ENCODE measurements at regions not wholly inside any gene's neighbourhood (a gene's known extent, or its start where the extent isn't known, plus 50 kb on each side); places are given as distances from the start of the nearest gene placed in this dataset.

DNA sequence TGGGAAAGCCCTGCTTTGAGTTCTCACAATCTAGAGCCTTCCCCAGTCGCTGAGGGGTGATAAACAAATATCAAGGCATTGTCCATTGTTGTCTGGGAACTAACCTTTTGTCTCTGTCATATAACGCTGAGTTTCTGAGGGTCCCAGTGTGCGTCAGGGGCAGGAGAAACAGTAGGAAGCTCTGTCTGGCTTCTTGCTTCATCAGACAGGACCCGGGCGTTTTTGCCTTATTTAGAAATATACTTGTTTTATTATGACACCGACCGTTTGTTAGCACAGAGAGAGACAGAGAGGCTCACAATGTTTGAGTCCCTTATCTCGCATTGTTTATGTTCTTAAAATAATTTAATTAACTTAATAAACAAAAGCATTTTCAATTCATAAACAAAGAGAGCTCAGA, 204.9 kb upstream of the GAS1 start:
- DNase-seq (ENCODE audit: low spot score) = no peak

DNA sequence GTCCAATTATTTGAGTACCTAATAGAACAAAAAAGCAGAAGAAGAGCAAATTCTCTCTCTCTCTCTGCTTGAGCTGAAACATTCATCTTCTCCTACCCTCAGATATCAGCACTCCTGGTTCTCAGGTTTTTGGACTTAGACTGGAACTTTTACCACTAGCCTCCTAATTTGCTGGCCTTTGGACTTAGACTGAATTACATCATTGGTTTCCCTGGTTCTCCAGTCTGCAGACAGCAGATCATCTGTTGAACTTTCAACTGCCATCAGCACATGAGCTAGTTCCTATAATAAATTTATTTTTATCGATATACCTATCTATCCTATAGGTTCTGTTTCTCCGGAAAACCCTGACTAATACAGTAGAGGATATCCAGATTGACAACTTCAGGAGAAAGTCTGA, 208.9 kb upstream of the GAS1 start:
- DNase-seq (ENCODE audit: low spot score) = no peak

DNA sequence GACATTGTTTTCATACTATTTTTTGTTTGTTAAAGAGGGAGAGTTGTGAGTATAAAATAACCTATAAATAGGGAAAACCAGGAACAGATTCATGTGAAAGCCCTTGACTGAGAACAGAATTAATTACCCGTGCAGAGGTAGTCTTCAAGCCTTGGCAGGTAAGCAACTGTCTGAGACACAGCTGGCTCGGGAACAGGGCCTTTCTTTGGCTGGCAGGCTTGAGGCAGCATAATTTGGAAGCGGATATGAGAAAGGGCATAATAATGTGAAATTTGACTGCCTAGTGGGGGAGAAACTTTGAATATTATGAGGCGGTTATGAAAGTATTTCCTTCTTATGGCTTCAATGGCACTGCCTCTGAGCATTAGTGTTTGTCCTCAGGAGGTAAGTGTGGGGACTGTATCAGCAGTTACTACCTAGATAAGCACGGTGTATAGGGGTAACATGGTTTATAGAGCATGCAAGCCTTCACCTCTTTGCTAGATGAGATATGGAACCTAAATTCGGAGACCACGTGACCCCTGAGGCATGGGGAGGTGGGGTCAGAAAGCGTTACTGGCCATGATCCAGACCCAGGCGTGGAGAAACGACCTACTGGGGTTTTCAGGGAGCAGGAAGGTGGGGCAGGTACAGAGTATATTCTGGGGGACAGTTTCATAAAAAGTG, 210.2 kb upstream of the GAS1 start:
- no peak for DNase-seq (ENCODE audit: low spot score)

DNA sequence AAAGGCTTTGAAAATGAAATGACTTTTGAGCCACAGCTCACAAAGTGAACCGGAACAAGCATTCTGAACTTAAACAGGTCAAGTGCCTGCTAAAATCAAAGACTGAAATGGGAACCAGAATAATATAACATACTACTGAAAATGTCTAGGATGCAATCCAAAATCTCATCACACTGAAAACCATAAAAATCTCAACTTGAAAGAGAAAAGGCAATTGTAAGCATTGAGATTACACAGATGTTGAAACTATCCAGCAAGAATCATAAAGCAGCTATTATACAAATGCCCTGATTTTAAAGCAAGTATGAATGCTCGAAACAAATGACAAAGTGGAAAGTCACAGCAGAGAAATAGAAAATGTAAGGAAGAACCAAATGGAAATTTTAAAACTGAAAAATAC, 211.5 kb upstream of the GAS1 start:
- DNase-seq (ENCODE audit: low spot score) = no peak

DNA sequence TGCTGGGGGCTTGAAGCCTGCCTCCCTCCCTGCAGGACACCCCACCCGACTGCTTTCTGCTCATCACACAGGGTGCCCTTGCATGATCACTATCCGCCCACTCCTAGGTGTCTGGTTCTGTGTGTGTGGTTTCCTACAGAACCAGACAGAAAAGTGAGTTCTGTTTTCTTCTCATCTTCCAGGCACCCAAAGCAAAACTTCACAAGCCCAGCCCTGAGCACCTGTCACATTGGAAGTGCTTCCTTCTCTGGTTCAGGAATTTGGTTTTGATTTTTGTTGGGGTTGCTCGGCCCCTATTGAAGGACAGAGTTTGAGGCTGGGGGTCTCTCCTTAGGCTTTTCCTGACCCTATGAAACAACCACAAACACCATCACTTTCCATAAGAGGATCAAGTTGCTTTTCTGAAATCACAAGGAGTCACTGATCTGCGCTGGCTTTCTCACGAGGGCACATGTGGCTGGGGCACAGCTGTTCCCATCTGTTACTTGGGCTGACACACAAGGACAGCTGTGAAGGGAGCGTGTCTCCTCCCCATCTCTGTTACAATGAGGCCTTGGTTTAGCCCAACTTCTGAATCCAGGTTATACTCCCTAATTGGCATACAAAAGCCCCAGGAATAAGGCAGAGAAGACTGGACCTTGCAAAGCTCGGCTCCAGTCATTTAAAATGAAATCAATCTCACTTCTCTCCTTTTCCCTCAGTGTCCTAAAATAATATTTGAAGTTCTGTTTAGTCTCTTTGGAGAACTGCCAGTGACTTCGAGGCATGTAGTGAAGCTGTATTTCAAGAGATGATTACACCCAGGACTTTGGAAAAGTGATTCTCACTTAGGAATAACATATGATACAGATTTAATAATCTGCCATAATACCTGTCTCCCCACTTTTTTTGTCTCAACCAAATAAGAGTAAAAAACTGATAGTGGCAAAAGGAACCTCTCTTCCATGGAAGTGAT, 213.1 kb upstream of the GAS1 start:
- no peak for DNase-seq (ENCODE audit: low spot score)

DNA sequence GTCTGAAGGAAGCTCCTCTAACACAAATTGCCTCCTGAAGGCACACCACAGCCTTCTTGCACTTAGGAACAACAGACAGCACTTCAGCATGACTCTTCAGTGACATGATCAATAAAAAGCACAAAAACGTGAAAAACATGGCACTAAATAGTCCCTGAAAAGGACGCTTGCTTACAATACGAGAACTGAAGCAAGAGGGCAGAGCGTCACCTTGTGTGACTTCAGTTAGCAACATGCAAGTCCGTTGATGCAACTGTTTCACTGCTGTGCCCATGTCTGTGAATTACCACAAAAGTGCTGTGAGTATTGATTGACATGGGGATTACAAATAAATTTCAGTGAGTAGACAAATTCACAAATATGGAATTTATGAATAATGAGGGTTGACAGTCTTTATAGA, 219.9 kb upstream of the GAS1 start:
- DNase-seq (ENCODE audit: low spot score) = no peak

DNA sequence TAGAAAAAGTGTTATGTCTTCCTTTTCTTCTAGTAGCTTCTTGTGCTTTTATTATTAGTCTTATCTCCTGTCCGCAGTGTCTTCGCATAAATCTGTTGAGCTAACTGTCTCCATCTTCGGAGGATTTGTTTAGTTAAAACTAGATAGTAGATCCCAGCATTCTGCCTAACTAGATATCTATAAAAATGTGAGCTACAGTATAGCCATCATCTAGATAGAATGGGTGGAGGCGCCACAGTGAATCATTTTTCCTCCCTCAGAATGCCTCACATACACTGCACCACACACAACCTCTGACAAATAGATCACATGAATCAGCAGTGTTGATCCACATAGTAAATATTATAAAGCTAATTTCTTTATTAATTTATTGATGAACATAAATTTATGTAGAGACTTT, 220.3 kb upstream of the GAS1 start:
- no peak for DNase-seq (ENCODE audit: low spot score)

DNA sequence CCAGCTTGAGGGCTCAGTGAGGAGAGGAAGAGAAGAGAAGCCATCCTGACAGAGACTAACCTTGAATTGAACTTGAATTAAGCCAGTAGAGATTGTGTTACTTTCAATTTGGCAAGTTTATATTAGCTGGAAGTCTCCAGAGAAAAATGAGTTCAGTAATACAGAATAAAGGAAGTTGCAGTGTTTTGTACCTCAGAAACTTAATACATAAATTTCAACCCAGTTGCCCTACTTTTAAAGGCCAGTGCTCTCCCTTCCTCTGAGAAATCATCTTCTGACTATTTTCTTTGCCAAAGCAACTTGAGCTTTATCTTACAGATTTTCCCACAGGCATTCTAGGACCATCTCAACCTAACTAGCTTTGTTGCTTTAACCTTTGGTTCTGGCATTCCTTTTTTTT, 231.0 kb upstream of the GAS1 start:
- no peak for DNase-seq (ENCODE audit: low spot score)

DNA sequence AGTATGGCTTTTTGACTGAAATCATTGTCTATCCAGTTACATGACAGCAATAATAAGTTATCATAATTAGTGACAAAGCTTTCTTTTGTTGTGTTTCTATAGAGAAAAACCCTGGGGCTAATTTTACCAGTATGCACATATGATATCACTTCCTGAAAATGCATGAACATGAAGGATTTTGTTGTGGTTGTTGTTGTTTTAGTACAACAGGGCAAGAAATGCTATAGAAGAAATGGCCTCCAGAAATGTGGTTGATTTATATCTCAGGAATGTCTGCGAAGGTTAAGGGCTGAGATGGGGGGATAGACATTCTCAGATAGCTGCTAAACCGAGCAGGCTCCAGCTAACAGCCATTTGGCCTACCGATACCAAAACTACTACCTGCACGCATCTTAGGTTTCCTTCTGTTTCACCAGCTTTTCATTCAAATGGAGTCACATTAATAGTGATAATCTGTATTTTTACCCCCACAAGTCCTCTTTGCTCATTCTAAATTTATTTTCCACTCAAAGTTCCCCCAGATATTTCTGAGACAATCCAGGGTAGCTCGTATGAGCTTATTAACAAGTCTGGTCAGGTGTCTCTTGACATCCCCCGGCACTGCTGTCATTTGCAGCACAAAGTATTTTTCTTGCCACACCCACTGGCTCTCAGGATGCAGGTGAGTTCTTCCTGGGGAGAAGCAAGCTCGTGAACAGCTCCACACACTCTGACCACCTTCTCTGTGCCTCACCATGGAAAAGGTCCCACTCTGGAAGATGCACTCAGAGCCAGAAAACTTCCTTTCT, 232.4 kb upstream of the GAS1 start:
- no peak for DNase-seq (ENCODE audit: low spot score)

DNA sequence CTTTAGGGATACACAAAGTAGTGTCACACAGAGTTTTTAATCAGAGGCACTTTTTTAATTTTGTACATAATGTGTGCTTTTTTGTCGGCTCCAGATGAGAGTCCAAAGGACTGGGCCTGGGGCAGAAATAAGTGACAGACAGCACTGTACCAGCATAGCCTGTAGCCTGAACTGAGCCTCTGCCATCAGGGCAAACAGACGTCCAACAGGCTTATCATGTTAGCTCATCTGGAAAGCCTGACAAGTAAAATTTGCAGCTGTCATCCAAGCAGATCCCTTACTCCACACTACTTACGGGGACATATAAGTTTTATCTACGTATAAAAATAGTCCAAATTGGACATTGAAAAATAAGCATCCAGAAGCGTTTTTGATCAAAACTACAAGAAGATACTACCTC, 233.1 kb upstream of the GAS1 start:
- no peak for DNase-seq (ENCODE audit: low spot score)

DNA sequence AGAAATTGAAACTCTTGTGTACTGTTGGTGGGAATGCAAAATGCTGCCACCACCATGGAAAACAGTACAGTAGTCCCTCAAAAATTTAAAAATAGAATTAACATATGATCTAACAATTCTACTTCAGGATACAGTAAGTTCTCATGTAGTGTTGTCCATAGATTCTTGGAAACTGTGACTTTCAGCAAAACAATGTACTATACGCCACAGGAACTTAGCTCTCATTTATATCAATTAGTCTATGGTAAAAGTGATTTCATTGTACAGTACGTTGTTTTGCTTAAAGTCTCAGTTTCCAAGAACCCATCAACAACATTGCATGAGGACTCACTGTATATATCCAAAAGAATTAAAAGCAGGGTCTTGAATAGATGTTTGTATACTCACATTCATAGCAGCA, 233.5 kb upstream of the GAS1 start:
- DNase-seq (ENCODE audit: low spot score) = no peak

DNA sequence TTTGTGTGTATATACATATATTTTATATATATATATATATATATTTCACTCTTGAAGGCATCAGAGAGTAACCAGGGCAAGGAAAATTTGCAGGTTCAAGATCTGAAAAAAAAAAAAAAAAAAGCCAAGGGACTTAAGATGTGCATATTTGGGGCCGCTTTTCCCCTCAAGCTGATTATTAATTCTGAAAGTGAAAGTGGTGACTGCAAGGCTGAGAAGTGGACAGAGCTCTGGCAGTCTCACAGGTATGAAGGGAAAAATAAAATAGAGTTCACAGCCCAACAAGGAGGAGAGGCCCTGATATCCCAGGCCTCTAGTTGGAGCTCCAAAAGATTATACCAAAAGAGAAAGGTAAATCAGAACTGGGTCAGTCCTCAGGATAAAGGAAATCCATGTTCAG, 234.4 kb upstream of the GAS1 start:
- no peak for DNase-seq (ENCODE audit: low spot score)

DNA sequence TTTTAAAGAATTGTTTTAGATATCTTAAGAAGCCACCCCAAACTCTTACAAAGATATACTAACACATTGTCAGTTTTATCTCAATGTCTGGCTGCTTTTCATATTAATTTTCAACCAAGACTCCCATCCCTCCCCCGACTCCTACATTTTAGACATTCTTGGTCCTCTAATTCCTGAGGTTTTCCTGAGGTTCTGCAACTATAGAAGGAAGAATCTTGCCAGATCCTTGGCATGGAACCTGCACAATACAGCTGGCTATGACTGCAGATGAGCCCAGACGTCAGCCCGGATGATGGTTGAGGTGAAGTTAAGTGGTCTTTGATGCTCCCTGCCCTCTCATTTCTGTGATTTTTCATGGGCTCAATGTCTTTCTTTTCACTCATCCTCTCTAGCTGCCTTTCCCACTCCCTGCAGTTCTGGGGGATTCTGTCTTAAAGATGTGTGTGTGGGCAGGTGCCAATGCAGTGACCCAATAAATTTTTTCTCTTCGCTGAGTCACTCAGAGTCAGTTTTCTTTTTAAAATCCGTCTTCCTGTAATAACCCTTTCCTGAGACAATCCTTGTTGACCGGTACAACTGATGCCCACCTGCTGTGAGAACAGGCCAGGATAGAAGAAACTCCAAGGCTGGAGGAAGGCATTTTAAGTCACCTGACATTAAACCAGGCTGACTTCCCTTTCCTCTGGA, 237.8 kb upstream of the GAS1 start:
- DNase-seq (ENCODE audit: low spot score) = no peak

DNA sequence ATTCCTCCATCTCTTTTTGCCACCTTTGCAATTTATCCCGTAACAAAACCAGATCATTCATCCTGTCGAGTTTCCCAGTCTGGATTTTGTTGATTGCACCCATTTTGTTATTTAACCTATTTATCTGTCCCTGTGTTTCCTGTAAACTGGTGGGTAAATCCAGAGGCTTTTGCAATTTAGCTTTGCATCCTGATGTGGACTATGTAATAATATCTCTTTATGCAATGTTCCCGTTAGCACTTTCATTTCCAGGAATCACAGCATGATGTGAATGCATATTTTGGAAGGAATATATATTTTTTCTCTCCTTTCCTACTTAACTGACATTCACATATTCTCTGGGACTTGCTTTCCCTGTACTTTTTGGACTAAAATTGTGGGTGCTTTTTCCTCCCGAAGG, 240.3 kb upstream of the GAS1 start:
- DNase-seq (ENCODE audit: low spot score) = no peak

DNA sequence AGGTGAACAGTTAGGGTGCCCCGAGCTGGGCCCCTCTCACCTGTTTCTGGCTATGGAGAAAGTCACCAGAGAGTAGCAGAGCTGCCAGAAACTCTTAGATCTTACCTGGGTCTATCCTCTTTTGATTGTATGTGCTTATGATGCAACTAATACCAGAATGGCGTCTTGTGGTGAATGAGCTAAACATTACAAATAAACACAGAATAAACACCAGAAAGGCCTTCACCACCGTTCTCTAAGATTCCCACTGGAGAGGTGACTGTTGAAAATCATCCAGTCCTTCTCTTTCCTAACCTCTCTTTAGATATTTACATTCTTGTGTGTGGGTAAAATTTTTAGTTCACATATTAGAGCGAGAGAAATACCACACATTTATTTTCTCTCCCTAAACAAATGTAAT, 241.7 kb upstream of the GAS1 start:
- DNase-seq (ENCODE audit: low spot score) = no peak

DNA sequence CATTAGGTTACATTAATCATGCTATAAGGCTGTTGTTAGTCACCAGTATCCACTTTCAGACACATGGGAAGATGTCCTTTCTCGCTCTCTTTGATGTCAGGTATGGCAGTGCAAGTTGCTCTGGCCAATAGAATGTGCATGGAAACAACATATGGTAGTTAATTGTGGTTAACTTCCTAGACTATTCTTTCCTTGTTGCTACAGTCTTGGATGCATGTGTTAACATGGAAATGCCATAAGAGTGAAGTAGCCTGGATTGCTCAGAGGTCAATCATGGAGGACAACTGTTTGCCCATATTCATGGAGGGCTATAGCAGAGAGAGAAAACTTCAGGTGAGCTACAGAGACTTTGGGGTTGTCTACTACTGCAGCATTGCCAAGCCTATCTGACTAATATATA, 245.8 kb upstream of the GAS1 start:
- no peak for DNase-seq (ENCODE audit: low spot score)

DNA sequence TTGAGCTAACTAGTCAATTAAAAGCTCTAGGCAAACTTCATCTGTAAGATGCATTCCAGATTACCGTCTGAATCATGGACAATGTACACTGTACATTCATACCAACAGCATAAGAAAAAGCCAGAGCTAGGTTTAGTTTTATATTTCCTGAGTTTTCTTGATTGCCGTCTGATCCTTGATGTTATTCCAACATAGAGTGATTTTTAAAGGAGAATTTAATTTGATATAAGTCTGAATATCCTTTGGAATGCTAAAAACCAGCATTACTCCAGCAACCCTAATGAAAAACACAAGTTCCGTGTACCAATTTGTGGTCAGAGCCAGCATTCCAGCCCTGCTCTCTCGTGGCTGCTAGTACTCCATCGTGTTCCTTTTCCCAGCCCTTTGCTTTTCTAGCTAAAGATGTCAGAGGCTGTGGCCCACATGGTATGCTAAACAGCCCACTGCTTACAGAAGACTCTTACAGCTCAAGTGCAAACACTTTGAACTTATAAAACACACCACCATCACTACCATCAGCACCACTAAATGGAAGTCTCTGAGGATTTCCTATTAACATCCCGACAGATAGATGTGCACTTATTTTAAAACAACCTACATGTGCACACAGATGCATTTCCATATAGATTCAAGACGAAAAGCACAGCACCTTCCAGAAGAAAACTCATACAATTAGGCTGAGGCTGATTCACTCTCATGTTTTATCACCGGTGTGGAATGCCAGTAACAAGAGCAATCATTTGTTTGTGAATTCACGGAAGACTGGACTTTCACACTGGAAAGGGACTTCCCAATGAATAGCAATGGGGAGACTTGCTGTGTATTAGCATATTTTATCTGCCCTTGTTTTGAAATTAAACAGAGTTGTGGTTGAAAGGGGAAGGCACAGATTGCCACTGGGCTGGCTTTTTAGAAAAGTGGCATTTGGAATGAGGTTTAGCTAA, 246.9 kb upstream of the GAS1 start:
- DNase-seq (ENCODE audit: low spot score) = no peak

DNA sequence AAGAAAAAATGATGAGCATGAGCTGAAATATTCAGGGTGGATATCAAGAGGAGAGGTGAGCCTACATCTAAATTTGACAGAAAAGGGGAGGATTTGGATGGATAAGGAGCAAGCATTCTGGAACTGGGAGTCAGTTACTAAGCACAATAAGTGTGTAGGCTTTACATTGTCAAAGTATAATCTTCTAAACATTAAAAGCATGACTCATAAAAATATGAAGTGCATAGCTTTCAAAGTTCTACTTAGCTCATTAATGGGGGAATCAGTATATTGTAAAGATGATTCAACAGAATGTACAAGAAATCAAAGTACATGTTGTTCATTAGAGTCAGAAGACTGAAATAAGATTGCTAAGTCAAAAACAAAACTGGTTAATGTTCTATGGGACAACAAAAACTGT, 248.0 kb upstream of the GAS1 start:
- no peak for DNase-seq (ENCODE audit: low spot score)

DNA sequence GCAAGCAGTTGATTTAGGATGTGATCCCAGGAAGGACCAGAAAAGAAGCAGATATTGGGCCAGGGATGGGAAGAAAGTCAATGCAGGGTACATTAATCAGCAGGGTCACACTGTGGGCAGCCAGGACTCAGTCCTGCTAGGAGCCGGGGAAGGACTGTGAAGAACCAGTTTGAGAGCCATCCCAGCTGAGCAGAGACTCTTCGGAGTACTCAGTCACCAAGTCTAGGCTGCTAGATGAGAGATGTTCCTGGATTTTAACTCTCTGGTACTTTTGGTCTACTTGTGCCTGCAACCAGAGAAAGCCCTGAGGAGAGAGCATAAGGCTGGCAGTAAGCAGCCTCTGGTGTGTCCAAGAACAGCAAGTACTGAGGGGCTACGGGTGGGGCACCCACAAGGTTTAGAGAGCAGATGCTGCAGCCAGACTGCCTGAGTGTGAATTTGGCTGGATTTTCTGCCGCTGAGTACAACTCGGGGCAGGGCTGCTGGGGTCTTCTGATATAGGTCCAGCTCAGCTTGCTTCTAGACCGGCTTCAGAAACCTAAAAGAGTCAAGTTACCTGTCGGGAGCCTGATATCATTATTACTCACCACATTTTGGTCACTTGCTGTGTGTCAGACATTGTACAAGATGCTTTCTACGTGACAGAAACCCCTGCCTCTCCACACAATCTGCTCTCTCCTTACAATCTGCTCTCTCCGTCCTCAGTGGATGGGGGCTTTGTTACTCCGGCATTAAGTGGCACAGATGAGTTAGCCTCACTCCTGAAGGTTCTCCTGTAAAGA, 250.2 kb upstream of the GAS1 start:
- DNase-seq (ENCODE audit: low spot score) = no peak

DNA sequence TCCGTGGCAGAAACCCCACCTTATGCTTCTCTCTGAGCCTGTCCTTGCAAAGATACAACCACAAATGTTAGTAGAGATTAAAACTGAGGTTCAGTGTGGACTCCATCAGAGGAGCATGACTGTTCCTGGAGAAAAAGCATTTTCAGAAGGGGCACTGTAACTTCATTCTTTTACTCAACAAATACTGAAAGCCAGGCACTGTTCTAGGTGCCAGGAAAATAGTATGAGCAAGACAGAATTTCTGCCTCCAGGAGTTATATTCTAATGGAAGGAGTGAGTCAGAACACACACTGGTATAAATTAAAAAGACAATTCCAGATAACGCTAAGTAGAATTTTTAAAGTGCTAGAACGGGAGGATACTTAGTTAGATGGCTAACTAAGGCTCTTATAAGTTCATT, 251.4 kb upstream of the GAS1 start:
- DNase-seq (ENCODE audit: low spot score) = no peak
